ENCODE measurements at regions not wholly inside any gene's neighbourhood (a gene's known extent, or its start where the extent isn't known, plus 50 kb on each side); places are given as distances from the start of the nearest gene placed in this dataset.

- TF ChIP-seq CTCF (IDR thresholded peaks at IDR 0.05) (no peak), POLR2A (IDR thresholded peaks at IDR 0.05) (no peak)
Measured at GRCh38 chr7:26560526-26561256, 269.0 kb downstream of the SNX10 start.
